OCI-LY1 (cell line): ENCODE measurements at regions not wholly inside any gene's neighbourhood (a gene's known extent, or its start where the extent isn't known, plus 50 kb on each side); places are given as distances from the start of the nearest gene placed in this dataset.

ENCODE experiments used
- H2AFZ ChIP-seq: fragments of 200-600 bp; sonication (generic), shearing (Covaris generic); 2 replicates; pipeline ENCODE4 v1.6.0; 2014; ENCODE audit warnings: antibody characterized with exemption, mild to moderate bottlenecking, low read length
- H3F3A ChIP-seq: fragments of 200-600 bp; sonication (generic), shearing (Covaris generic); 2 replicates; pipeline ENCODE4 v1.6.0; 2014; ENCODE audit warnings: mild to moderate bottlenecking, antibody characterized with exemption, low read length, moderate library complexity; ENCODE audit not compliant: insufficient read depth
- H3K27ac ChIP-seq: fragments of 200-600 bp; sonication (generic); 2 replicates; pipeline ENCODE4 v1.5.1; 2014; ENCODE audit warnings: low read length, mixed run types, mild to moderate bottlenecking, low read depth; ENCODE audit not compliant: poor library complexity, severe bottlenecking
- H3K27me3 ChIP-seq: fragments of 200-600 bp; sonication (generic); 2 replicates; pipeline ENCODE4 v1.6.0; 2014; ENCODE audit warnings: antibody characterized with exemption, mild to moderate bottlenecking, low read length, moderate library complexity; ENCODE audit not compliant: insufficient read depth
- H3K36me3 ChIP-seq: fragments of 200-600 bp; sonication (generic); 2 replicates; pipeline ENCODE4 v1.6.1; 2014; ENCODE audit warnings: mild to moderate bottlenecking, antibody characterized with exemption, low read length, moderate library complexity, mixed read lengths; ENCODE audit not compliant: insufficient read depth
- H3K4me1 ChIP-seq: fragments of 200-600 bp; sonication (generic); 2 replicates; pipeline ENCODE4 v1.5.1; 2014; ENCODE audit warnings: mild to moderate bottlenecking, low read length, moderate library complexity; ENCODE audit not compliant: insufficient read depth, severe bottlenecking
- H3K4me2 ChIP-seq: fragments of 200-600 bp; sonication (generic), shearing (Covaris generic); 2 replicates; pipeline ENCODE4 v1.6.1; 2014; ENCODE audit warnings: low read length
- H3K4me3 ChIP-seq: fragments of 200-600 bp; sonication (generic); 2 replicates; pipeline ENCODE4 v1.5.1; 2014; ENCODE audit warnings: low read length, low read depth, mild to moderate bottlenecking, mixed read lengths; ENCODE audit not compliant: poor library complexity, severe bottlenecking
- H3K79me2 ChIP-seq: fragments of 200-600 bp; shearing (Covaris generic); 2 replicates; pipeline ENCODE4 v1.6.1; 2016; ENCODE audit warnings: mixed run types, low read length, mixed read lengths; ENCODE audit not compliant: insufficient read depth
- H3K9ac ChIP-seq: fragments of 200-600 bp; sonication (generic), shearing (Covaris generic); 2 replicates; pipeline ENCODE4 v1.6.1; 2014; ENCODE audit warnings: mild to moderate bottlenecking, low read length, mixed read lengths
- H3K9me2 ChIP-seq: fragments of 200-600 bp; sonication (generic), shearing (Covaris generic); 2 replicates; pipeline ENCODE4 v1.6.1; 2014; ENCODE audit warnings: low read depth, mild to moderate bottlenecking, low read length, mixed read lengths
- H3K9me3 ChIP-seq: fragments of 200-600 bp; shearing (Covaris generic); 2 replicates; pipeline ENCODE4 v1.6.1; 2014; ENCODE audit warnings: low read length, mixed read lengths
- H4K20me1 ChIP-seq: fragments of 200-600 bp; sonication (generic), shearing (Covaris generic); 2 replicates; pipeline ENCODE4 v1.6.0; 2016; ENCODE audit warnings: mild to moderate bottlenecking, low read length; ENCODE audit not compliant: insufficient read depth
- CTCF ChIP-seq: fragments of 200-600 bp; sonication (generic), shearing (Covaris generic); IDR thresholded peaks from 2 replicates; pipeline ENCODE4 v1.5.1; 2017; ENCODE audit warnings: mild to moderate bottlenecking, antibody characterized with exemption, low read length, moderate library complexity, mixed read lengths
- EZH2 ChIP-seq: fragments of 200-600 bp; sonication (generic), shearing (Covaris generic); IDR thresholded peaks from 2 replicates; pipeline ENCODE4 v1.8.0; 2017; ENCODE audit warnings: borderline replicate concordance, mixed run types, mild to moderate bottlenecking, antibody characterized with exemption, low read length, moderate library complexity, mixed read lengths

GRCh38 chr6:155591741-155592140, 136.1 kb upstream of the NOX3 start:
- no peaks in the 10 kb centered on the region for H3K27me3 ChIP-seq
- no peak overlapping the region for H3K4me3 ChIP-seq
- H4K20me1 ChIP-seq = no peaks in the 10 kb centered on the region
- no peaks in the 10 kb centered on the region for H3K4me1 ChIP-seq
- no peaks in the 10 kb centered on the region for H3K9me2 ChIP-seq
- H3K27ac ChIP-seq = no peak overlapping the region
- no peak overlapping the region for H3K9ac ChIP-seq
- H3K79me2 ChIP-seq = no peaks in the 10 kb centered on the region
- TF ChIP-seq CTCF = no peak
- no peak for TF ChIP-seq EZH2
- no peak overlapping the region for H2AFZ ChIP-seq
- H3K36me3 ChIP-seq = no peaks in the 10 kb centered on the region
- no peak overlapping the region for H3K4me2 ChIP-seq
- H3K9me3 ChIP-seq = no peaks in the 10 kb centered on the region
- H3F3A ChIP-seq = no peaks in the 10 kb centered on the region

GRCh38 chr6:155589190-155589589, 133.6 kb upstream of the NOX3 start:
- no peak overlapping the region for H2AFZ ChIP-seq
- H3K79me2 ChIP-seq = no peaks in the 10 kb centered on the region
- no peaks in the 10 kb centered on the region for H3F3A ChIP-seq
- H3K9me2 ChIP-seq = no peaks in the 10 kb centered on the region
- H3K9ac ChIP-seq = no peak overlapping the region
- no peaks in the 10 kb centered on the region for H3K9me3 ChIP-seq
- TF ChIP-seq EZH2 (no peak), CTCF (no peak)
- H3K4me1 ChIP-seq = no peaks in the 10 kb centered on the region
- no peaks in the 10 kb centered on the region for H4K20me1 ChIP-seq
- H3K4me2 ChIP-seq = no peak overlapping the region
- no peak overlapping the region for H3K27ac ChIP-seq
- H3K4me3 ChIP-seq = no peak overlapping the region
- H3K36me3 ChIP-seq = no peaks in the 10 kb centered on the region
- no peaks in the 10 kb centered on the region for H3K27me3 ChIP-seq

- no peaks in the 10 kb centered on the region for H3K36me3 ChIP-seq
- TF ChIP-seq CTCF (no peak), EZH2 (no peak)
- H3K9ac ChIP-seq = no peak overlapping the region
- H3K4me1 ChIP-seq = no peaks in the 10 kb centered on the region
- no peaks in the 10 kb centered on the region; the same call in 1 of the 2 replicates for H3K27me3 ChIP-seq
- no peak overlapping the region for H3K4me2 ChIP-seq
- H4K20me1 ChIP-seq = no peaks in the 10 kb centered on the region
- no peak overlapping the region for H3K4me3 ChIP-seq
- H3K9me2 ChIP-seq = no peaks in the 10 kb centered on the region
- no peaks in the 10 kb centered on the region for H3K9me3 ChIP-seq
- no peaks in the 10 kb centered on the region for H3F3A ChIP-seq
- H3K27ac ChIP-seq = no peak overlapping the region
- H3K79me2 ChIP-seq = no peaks in the 10 kb centered on the region
- no peak overlapping the region for H2AFZ ChIP-seq
Measured at GRCh38 chr6:155587817-155588216, 132.2 kb upstream of the NOX3 start.
